ENCODE measurements at regions not wholly inside any gene's neighbourhood (a gene's known extent, or its start where the extent isn't known, plus 50 kb on each side); places are given as distances from the start of the nearest gene placed in this dataset.
A peak's percentile ranks its signal among the peaks of the same experiment; 100 is the strongest.

DNA sequence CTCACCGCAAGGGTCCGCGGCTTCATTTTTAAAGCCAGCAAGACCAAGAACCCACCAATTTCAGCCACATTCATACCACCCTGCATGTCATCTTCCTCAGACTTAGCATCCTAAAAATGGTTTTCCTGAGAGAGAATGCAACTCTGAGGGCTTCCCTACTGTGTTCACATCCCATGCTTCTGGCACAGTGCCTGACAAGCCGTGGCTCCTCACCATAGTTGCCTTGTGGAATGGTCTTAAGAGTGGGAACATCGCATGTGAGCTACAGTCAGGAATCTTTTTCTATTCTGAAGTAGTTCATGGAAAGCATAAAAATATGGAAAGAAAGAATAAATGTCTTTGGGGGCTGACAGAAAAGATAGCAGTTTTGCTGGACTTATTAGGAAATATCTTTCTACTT, 120.3 kb downstream of the RAP2B start:
- Histone ChIP-seq H3K36me3 (ENCODE audit: control insufficient read depth in 2 of 3, insufficient read depth in 3 of 3, low read length in 3 of 3) (no peaks in the 10 kb centered on the region), H3K27ac (ENCODE audit: low read depth, low read length) (no peak overlapping the region), H3K27me3 (ENCODE audit: control insufficient read depth in 2 of 2, insufficient read depth in 2 of 2, low read length in 2 of 2) (no peaks in the 10 kb centered on the region), H3K9me3 (ENCODE audit: control insufficient read depth in 2 of 3, low read length in 3 of 3) (no peaks in the 10 kb centered on the region), H3K4me3 (ENCODE audit: low read length) (no peak overlapping the region), H3K4me1 (ENCODE audit: control insufficient read depth in 2 of 2, insufficient read depth in 2 of 2, low read length in 2 of 2) (peaks cover 13 to 23% of the 10 kb centered on the region in 2 donors)
- Mint-ChIP-seq H3K9me3 (no peaks in the 10 kb centered on the region), H3K27me3 (peaks cover 0 to 5% (median 0%) of the 10 kb centered on the region in 5 donors), H3K27ac (no peak overlapping the region), H3K4me3 (no peak overlapping the region), H3K36me3 (peaks cover 0 to 2% (median 0%) of the 10 kb centered on the region in 5 donors), H3K4me1 (peaks cover 16 to 31% (median 27%) of the 10 kb centered on the region in 7 donors)
- ATAC-seq (no peak), DNase-seq (no peak)
- intact Hi-C loops (cut with micrococcal nuclease): no loop called here
- ChIA-PET CTCF (no interaction called here), POLR2A (interaction anchor here (0.5 kb wide), 1 partner anchor 22 kb away, joined by 3 read pairs; no protein-coding TSS in a partner anchor)

DNA sequence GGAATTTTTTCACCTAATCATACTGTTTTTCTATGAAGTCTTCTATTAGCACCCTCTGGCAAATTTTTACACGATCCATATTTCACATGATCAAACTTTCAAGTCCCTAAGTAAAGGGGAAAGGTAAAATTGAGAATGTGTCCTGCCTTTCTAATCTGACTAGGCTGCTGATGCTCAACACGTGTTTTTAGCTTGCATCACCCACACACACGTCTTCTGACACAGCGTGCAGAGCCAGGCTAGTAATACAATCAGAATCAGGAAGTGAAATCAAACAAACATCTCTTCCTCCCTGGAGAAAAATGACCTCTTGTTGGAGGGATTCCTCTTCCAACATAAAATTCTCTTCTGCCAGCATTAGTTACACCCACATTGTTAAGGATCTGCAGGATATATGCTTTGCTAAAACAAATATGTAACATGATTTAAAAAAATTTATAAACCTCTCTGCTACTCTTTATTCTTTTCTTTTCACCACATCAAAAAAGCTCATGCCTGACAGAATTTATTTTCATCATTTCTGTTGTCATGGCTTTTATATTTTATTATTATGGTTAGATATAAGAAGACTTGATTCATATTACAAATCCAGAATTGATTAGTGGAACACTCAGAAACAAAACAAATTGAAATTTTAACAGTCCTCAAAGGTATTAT, 122.4 kb downstream of the RAP2B start:
- H3K27me3 ChIP-seq (ENCODE audit: control insufficient read depth in 2 of 2, insufficient read depth in 2 of 2, low read length in 2 of 2): no peaks in the 10 kb centered on the region
- Mint-ChIP-seq H3K9me3 (peaks cover 0 to 2% (median 0%) of the 10 kb centered on the region in 11 donors), H3K27me3 (no peaks in the 10 kb centered on the region), H3K4me3 (peak overlapping the region; percentile 2 to 78 (median 54)), H3K36me3 (peaks cover 0 to 6% (median 0%) of the 10 kb centered on the region in 5 donors), H3K27ac (peak overlapping the region; percentile 60 to 92 (median 74)), H3K4me1 (peaks cover 25 to 48% (median 43%) of the 10 kb centered on the region in 7 donors)
- H3K4me3 ChIP-seq (ENCODE audit: low read length): no peak overlapping the region
- ATAC-seq (peak; percentile 85), DNase-seq (peak in 7 of 9 donors; percentile 7 to 53 (median 40))
- no peaks in the 10 kb centered on the region for H3K9me3 ChIP-seq (ENCODE audit: control insufficient read depth in 2 of 3, low read length in 3 of 3)
- POLR2A ChIA-PET: interaction anchor here (1.1 to 6.0 kb wide), 3 partner anchors 13 to 122 kb away, joined by 3 to 38 read pairs (median 26); partner anchors contain the start of gene RAP2B
- CTCF ChIA-PET: interaction anchor here (0.6 kb wide), 3 partner anchors 23 to 242 kb away, joined by 3 read pairs; no protein-coding TSS in a partner anchor
- no peaks in the 10 kb centered on the region for H3K36me3 ChIP-seq (ENCODE audit: control insufficient read depth in 2 of 3, insufficient read depth in 3 of 3, low read length in 3 of 3)
- peak overlapping the region; percentile 1 for H3K27ac ChIP-seq (ENCODE audit: low read depth, low read length)
- H3K4me1 ChIP-seq (ENCODE audit: control insufficient read depth in 2 of 2, insufficient read depth in 2 of 2, low read length in 2 of 2): peaks cover 13 to 29% of the 10 kb centered on the region in 2 donors
- intact Hi-C loops (cut with micrococcal nuclease): loop anchor here in 1 of 2 donors (1.0 kb wide), 2 partner anchors 63 to 74 kb away; no protein-coding TSS in a partner anchor

DNA sequence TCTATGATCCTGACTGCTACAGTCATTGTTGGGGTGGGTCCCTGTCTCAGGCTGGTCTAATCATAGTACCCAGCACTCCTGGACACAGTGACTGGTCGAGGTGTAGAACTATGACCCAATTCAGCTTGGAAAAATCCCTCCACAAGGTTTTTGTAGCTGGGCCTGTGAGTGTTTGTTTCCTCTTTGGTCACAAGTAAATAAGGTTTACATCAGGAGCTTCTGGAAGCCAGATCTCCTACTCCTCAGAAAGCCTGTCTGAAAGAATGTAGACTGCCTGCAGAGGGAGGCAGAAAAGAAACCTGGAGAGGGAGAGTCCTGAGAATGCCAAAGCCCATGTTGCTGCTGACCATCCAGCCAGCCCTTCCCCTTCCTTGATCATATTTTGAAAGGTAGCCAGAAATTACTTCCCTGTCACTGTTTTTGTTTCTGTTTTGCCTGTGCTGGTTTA, 123.2 kb downstream of the RAP2B start:
- H3K27ac ChIP-seq (ENCODE audit: low read depth, low read length): no peak overlapping the region
- no peak for ATAC-seq
- POLR2A ChIA-PET: interaction anchor here (1.1 to 6.0 kb wide), 5 partner anchors 14 to 123 kb away, joined by 3 to 38 read pairs (median 5); partner anchors contain the start of gene RAP2B

DNA sequence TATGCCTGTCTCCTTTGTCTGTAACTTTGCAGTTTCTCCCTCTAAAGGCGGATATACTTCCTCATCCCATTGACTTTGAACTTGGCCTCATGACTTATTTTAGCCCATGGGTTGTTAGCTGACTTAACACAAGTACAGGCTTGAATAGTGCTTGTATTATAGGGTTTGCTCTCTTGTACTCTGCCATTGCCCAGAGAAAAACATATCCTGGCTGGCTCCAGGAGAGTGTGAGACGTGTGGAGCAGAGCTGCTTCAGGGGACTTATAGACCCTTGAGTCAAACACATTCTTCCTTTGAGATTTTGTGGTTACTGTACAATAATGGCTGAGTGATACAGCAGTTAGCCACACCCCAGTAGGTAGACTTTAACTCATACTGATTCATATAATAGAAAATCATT, 124.0 kb downstream of the RAP2B start:
- intact Hi-C loops (cut with micrococcal nuclease): loop anchor here (5.0 kb wide), 2 partner anchors 259 to 311 kb away; no protein-coding TSS in a partner anchor
- ATAC-seq (no peak), DNase-seq (no peak)
- Histone ChIP-seq H3K36me3 (ENCODE audit: control insufficient read depth in 2 of 3, insufficient read depth in 3 of 3, low read length in 3 of 3) (no peaks in the 10 kb centered on the region), H3K4me1 (ENCODE audit: control insufficient read depth in 2 of 2, insufficient read depth in 2 of 2, low read length in 2 of 2) (peaks cover 23 to 41% of the 10 kb centered on the region in 2 donors), H3K4me3 (ENCODE audit: low read length) (no peak overlapping the region), H3K27me3 (ENCODE audit: control insufficient read depth in 2 of 2, insufficient read depth in 2 of 2, low read length in 2 of 2) (no peaks in the 10 kb centered on the region), H3K9me3 (ENCODE audit: control insufficient read depth in 2 of 3, low read length in 3 of 3) (no peaks in the 10 kb centered on the region), H3K27ac (ENCODE audit: low read depth, low read length) (no peak overlapping the region)
- POLR2A ChIA-PET: interaction anchor here (0.5 to 6.0 kb wide), 6 partner anchors 38 to 981 kb away, joined by 3 to 38 read pairs (median 4); partner anchors contain the start of gene RAP2B
- Mint-ChIP-seq H3K4me1 (peaks cover 33 to 63% (median 58%) of the 10 kb centered on the region in 7 donors), H3K36me3 (peaks cover 0 to 6% (median 0%) of the 10 kb centered on the region in 5 donors), H3K27me3 (no peaks in the 10 kb centered on the region), H3K27ac (peak overlapping the region; percentile 37 to 89 (median 70)), H3K4me3 (peak overlapping the region in 6 of 10 donors; percentile 1 to 41 (median 24)), H3K9me3 (peaks cover 0 to 2% (median 0%) of the 10 kb centered on the region in 11 donors)
- CTCF ChIA-PET: interaction anchor here (0.6 to 3.5 kb wide), 3 partner anchors 12 to 122 kb away, joined by 3 to 22 read pairs (median 12); no protein-coding TSS in a partner anchor

More for the DNA sequence above, 123.2 kb downstream of the RAP2B start:
- Histone ChIP-seq H3K27me3 (ENCODE audit: control insufficient read depth in 2 of 2, insufficient read depth in 2 of 2, low read length in 2 of 2) (no peaks in the 10 kb centered on the region), H3K4me1 (ENCODE audit: control insufficient read depth in 2 of 2, insufficient read depth in 2 of 2, low read length in 2 of 2) (peaks cover 16 to 34% of the 10 kb centered on the region in 2 donors), H3K36me3 (ENCODE audit: control insufficient read depth in 2 of 3, insufficient read depth in 3 of 3, low read length in 3 of 3) (no peaks in the 10 kb centered on the region), H3K9me3 (ENCODE audit: control insufficient read depth in 2 of 3, low read length in 3 of 3) (no peaks in the 10 kb centered on the region), H3K4me3 (ENCODE audit: low read length) (no peak overlapping the region)
- H3K9me3 Mint-ChIP-seq: peaks cover 0 to 2% (median 0%) of the 10 kb centered on the region in 11 donors
- intact Hi-C loops (cut with micrococcal nuclease): loop anchor here (5.0 kb wide), 2 partner anchors 258 to 312 kb away; no protein-coding TSS in a partner anchor
- no peaks in the 10 kb centered on the region for H3K27me3 Mint-ChIP-seq
- peaks cover 30 to 56% (median 50%) of the 10 kb centered on the region in 7 donors for H3K4me1 Mint-ChIP-seq
- H3K4me3 Mint-ChIP-seq: peak overlapping the region in 3 of 10 donors; percentile 29 to 46 (median 41)
- peaks cover 0 to 6% (median 0%) of the 10 kb centered on the region in 5 donors for H3K36me3 Mint-ChIP-seq
- H3K27ac Mint-ChIP-seq: peak overlapping the region; percentile 26 to 89 (median 63)
- DNase-seq: no peak
- CTCF ChIA-PET: interaction anchor here (3.5 kb wide), 1 partner anchor 121 kb away, joined by 22 read pairs; no protein-coding TSS in a partner anchor

DNA sequence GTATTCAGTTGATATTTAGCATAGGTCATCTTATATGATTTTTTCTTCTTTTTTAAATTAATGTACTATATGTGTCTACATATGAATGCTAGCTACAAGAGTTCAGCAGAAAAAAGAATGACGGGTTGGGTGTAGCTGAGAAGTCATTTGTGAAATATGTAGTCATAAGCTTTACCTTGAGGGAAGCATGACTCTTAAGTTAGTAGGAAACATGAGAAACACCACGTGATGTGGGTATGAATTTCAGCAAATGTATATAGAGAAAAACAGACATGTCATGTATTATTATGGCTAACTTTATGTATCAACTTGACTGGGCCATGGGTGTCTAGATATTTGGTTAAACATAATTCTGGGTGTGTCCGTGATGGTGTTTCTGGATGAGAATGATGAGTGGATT, 125.0 kb downstream of the RAP2B start:
- no peaks in the 10 kb centered on the region for H3K27me3 ChIP-seq (ENCODE audit: control insufficient read depth in 2 of 2, insufficient read depth in 2 of 2, low read length in 2 of 2)
- Mint-ChIP-seq H3K4me1 (peaks cover 41 to 73% (median 67%) of the 10 kb centered on the region in 7 donors), H3K4me3 (no peak overlapping the region), H3K27me3 (no peaks in the 10 kb centered on the region), H3K36me3 (peaks cover 0 to 6% (median 0%) of the 10 kb centered on the region in 5 donors), H3K27ac (peak overlapping the region in 4 of 9 donors; percentile 39 to 60 (median 48)), H3K9me3 (peaks cover 0 to 2% (median 0%) of the 10 kb centered on the region in 11 donors)
- DNase-seq (no peak), ATAC-seq (no peak)
- H3K36me3 ChIP-seq (ENCODE audit: control insufficient read depth in 2 of 3, insufficient read depth in 3 of 3, low read length in 3 of 3): no peaks in the 10 kb centered on the region
- H3K4me1 ChIP-seq (ENCODE audit: control insufficient read depth in 2 of 2, insufficient read depth in 2 of 2, low read length in 2 of 2): peaks cover 23 to 42% of the 10 kb centered on the region in 2 donors
- H3K9me3 ChIP-seq (ENCODE audit: control insufficient read depth in 2 of 3, low read length in 3 of 3): no peaks in the 10 kb centered on the region
- CTCF ChIA-PET: interaction anchor here (1.4 to 3.5 kb wide), 3 partner anchors 77 to 244 kb away, joined by 4 to 22 read pairs (median 12); no protein-coding TSS in a partner anchor
- POLR2A ChIA-PET: interaction anchor here (0.6 to 6.0 kb wide), 6 partner anchors 39 to 481 kb away, joined by 3 to 38 read pairs (median 4); partner anchors contain the start of gene RAP2B
- no peak overlapping the region for H3K4me3 ChIP-seq (ENCODE audit: low read length)
- no peak overlapping the region for H3K27ac ChIP-seq (ENCODE audit: low read depth, low read length)
- intact Hi-C loops (cut with micrococcal nuclease): loop anchor here (5.0 kb wide), 2 partner anchors 260 to 310 kb away; no protein-coding TSS in a partner anchor

DNA sequence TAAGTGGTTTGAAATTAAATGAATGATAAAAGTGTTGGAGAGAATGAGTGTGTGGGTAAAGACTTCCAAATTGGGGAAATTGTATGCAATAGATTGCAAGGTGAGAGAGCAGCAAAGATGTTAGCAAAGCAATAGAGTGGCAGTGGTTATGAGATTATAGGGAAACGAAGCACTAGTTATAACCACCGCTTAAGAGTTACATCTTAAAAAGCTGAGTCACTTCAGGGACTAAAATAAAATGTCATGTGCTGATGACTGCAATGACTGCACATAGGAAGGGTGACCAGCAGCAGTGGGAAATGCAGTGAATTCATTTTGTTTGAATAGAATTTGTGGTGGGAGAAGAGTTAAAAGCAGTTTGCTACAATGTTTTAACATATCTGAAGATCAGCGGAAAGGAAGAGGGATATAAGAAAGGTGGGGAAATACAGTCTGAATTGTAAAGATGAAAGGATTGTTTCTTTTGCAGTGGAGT, 127.3 kb downstream of the RAP2B start:
- intact Hi-C loops (cut with micrococcal nuclease): loop anchor here (5.0 kb wide), 2 partner anchors 262 to 308 kb away; no protein-coding TSS in a partner anchor
- Histone ChIP-seq H3K27me3 (ENCODE audit: control insufficient read depth in 2 of 2, insufficient read depth in 2 of 2, low read length in 2 of 2) (no peaks in the 10 kb centered on the region), H3K4me3 (ENCODE audit: low read length) (no peak overlapping the region), H3K36me3 (ENCODE audit: control insufficient read depth in 2 of 3, insufficient read depth in 3 of 3, low read length in 3 of 3) (no peaks in the 10 kb centered on the region), H3K4me1 (ENCODE audit: control insufficient read depth in 2 of 2, insufficient read depth in 2 of 2, low read length in 2 of 2) (peaks cover 22 to 35% of the 10 kb centered on the region in 2 donors), H3K27ac (ENCODE audit: low read depth, low read length) (no peak overlapping the region), H3K9me3 (ENCODE audit: control insufficient read depth in 2 of 3, low read length in 3 of 3) (no peaks in the 10 kb centered on the region)
- peaks cover 0 to 2% (median 0%) of the 10 kb centered on the region in 11 donors for H3K9me3 Mint-ChIP-seq
- H3K4me3 Mint-ChIP-seq: peak overlapping the region in 6 of 10 donors; percentile 1 to 74 (median 18)
- ATAC-seq (peak; percentile 70), DNase-seq (no peak)
- peak overlapping the region in 4 of 9 donors; percentile 2 to 46 (median 24) for H3K27ac Mint-ChIP-seq
- H3K4me1 Mint-ChIP-seq: peaks cover 37 to 66% (median 61%) of the 10 kb centered on the region in 7 donors
- no peaks in the 10 kb centered on the region for H3K27me3 Mint-ChIP-seq
- POLR2A ChIA-PET: interaction anchor here (0.7 to 1.4 kb wide), 2 partner anchors 68 to 121 kb away, joined by 3 read pairs; no protein-coding TSS in a partner anchor
- CTCF ChIA-PET: interaction anchor here (1.8 to 2.1 kb wide), 4 partner anchors 79 to 480 kb away, joined by 12 to 21 read pairs (median 15); partner anchors contain the start of gene RAP2B
- H3K36me3 Mint-ChIP-seq: peaks cover 0 to 6% (median 0%) of the 10 kb centered on the region in 5 donors
